ENCODE measurements at regions not wholly inside any gene's neighbourhood (a gene's known extent, or its start where the extent isn't known, plus 50 kb on each side); places are given as distances from the start of the nearest gene placed in this dataset.

DNA sequence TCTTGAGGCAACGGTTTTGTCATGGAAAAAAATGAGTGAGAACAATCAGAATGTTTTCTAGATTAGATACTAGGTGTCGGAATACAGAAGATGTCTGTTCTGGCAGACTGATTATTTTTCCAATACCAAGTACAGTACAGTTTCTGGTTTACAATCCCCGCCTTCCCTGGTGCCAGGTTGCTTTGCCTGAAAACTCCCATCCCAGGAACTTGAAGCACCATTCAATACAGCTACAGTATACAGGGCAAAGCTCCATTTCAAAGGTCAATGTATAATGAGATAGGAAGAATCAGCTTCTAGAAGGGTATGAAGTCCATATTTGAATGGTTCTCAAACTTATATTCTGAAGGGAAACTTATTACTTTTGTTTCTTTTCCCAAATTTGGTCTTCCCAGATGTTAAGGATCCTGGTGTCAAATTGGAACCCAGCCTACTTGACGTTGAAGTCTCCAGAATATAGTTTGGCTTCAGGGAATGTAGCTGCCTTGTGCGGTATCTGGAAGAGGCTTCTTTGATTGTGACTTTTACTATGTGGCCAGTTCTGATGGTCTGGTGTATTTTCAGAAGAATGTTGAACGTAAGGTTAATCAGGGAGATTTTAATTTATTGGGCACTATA lies 238.0 kb upstream of the ATP2B1 start:
- DNase-seq, result no peak

DNA sequence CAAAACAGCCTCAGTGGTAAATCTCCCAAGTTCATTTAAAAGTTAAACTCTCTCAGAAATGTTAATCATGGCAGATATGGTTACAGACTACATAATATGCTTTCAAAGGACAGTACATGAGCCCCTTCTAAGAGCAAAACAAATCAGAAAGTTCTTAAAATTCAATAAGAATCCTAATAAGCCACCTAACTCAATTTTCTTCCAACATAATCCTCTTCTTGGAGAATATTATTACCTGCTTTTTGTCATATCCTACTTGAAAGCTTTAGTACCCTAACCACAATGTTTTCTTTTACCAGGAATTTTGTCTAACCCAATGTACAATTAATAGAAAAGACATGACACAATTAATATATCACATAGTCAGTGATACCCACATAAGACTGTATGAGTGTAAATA lies 236.5 kb upstream of the ATP2B1 start:
- no peak for DNase-seq

DNA sequence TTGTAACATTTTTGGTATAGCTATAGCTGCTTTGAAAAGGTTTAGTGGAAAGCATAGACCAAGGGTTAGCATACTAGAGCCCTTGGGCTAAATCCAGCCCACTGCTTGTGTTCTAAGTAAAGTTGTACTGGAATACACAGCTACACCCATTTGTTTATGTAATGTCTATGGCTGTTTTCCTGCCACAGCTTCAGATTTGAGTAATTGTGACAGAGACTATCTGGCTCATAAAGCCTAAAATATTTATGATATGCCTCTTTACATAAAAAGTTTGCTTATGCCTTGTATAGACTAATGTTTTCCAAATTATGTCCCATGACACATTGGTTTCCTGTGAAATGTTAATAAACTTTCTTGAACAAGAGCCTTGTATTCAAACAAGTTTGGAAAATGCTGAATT lies 234.8 kb upstream of the ATP2B1 start:
- DNase-seq, result no peak

DNA sequence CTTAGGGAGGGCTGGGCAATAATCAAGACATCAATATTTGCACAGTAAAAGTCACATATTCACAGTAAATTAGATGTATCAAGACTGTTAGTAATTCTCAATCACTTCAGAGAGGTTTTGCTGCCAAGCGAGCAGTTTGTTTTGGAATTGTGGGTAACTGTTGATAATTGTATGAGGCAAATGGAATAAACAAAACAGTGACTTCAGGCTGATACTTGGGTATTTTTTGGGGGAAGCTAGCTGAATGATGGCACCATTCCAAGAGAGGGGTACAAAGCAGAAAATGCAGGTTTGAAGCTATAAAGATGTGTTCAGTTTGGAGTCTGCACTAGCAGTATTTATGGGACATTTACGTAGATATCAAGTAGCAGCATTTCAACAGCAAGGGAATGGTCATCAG lies 232.8 kb upstream of the ATP2B1 start:
- no peak for DNase-seq

DNA sequence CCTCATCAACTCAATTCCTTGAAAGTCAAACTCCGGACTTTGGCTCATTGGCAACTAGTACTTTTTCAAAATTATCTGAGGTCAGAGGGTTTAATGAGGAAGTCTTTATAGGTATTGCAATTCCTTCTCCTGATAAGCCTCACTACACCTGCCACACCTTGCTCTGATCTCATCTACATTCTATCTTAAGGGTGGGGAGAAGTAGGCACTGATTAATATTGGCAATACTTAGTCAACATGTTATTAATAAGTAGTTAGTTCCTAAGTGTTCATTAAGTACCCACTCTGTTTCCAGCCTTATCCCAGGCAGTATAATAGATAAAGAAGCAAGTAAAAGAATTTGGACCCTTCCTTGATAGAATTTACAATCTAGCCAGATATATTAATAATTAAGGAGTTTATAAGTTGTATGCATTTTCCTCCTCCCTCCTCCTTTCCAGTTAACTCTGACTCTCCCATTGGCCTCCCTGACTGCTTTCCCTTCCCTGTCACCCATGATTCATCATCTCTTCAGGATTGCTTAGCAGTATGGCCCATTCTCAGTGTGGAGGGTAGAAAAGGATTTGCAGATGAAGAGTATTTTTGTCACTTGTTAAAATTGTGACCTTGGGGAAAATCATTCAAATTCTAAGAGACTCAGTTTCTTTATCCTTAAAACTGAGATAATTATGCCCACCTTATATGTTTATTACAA lies 231.0 kb upstream of the ATP2B1 start:
- no peak for DNase-seq

DNA sequence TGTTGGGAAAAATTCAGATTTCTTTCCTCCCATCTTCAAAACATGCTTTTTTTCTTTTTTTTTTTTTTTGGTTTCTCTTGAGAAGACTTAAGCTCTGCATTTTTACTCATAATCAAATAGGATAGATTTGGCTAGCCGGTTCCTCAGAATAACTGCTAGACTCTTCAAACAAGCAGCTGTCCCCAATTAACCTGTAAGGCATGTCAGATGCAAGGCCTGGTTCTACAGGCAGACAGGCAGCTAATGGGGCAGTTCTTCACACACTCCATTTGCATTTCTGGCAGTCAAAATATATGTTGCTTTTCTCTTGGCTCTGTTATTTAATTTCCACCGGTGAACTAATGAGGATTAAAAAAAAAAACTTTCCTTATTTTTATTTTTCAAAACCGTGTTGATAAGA lies 228.0 kb upstream of the ATP2B1 start:
- DNase-seq, result no peak

DNA sequence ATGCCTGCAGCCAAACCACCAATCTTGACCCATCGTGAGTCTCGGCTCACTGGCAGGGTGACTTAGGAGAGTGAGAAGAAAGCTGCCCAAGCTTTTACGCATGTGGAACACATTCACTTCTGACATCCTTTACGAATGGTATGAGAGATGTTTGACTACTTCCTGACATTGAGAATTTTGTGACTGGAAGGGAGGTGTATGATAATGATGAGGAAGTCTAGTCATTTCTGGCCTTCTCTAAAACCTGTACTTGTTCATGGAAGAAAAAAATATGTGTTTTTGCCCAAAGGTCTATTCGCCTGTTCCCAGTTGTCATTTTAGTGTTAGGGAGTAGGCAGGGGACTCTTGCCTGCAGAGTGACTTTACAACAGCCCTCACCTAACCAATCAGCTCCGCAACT lies 227.2 kb upstream of the ATP2B1 start:
- DNase-seq, result no peak

DNA sequence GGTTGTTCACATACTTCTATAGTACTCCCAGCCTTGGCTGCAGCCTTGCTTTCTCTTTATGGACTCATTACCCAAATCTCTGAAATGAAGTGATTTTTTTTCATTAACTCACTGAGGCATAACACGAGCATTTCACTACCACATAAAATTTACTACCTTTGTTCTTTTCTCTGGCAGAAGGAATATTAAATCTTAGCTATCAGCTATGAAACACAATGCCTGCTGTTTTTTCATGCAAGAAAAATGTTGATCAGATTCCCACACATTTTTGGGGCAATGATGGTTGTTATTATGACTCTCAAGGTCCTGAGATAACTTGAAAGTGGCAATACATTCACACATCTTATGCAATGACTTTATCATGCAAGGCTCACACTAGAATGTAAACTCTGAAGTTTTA lies 225.3 kb upstream of the ATP2B1 start:
- no peak for DNase-seq

DNA sequence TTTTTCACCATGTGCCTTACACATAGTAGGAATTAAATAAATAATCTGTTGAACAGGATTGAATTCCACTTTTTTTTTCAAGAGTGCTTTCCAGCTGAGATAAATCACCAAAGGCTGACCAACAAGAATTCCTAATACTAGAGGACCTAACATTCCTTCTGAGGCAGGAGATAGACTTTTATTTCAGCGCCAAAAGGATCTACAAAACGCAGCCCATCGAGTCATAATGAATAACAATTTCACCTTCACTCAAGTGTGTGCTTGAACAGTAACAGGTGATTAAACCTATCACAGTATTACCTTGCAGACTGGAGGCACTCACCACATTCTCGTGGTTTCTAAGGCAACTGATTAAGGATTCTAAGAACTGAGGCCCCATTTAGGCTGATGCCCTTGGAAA lies 224.3 kb upstream of the ATP2B1 start:
- DNase-seq, result no peak

DNA sequence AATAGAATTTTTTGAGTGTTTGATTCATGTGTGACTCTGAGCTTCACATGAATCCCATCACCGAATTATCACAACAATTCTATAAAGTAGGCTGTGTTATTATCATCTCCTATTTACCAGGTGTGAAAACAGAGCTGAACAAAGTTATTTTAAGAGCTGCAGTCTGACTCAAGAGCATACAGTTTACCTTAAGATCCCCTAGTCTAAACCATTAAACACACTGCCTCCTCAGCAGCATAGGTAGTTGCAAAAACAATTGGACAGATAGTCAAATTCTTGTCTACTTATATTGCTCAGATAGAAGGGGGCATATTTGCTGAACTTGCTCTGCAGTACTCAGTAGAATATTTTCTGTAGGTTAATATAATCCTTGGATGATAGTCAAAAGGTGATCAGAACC lies 219.8 kb upstream of the ATP2B1 start:
- DNase-seq, result no peak

DNA sequence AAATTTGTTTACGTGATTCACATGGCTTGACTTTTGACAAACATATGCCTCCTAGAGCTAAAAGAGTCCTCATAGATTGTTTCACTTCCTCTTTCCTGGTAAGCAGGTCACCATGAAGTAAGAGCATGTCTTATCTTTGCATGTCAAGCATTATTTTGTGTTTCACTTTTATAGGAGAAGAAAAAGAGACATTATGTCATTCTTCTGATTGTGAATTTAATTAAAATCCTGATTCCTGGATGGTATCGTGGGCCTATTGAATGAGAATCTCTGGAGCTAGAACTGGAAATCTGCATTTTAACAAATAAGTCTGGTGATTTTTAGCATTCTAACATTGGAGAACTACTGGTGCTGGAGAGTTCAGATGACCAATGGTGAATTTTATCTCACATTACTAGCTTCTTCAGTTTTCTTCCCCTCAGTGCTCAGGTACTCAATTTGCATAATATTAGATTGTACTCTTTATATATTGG lies 218.6 kb upstream of the ATP2B1 start:
- DNase-seq, result no peak

DNA sequence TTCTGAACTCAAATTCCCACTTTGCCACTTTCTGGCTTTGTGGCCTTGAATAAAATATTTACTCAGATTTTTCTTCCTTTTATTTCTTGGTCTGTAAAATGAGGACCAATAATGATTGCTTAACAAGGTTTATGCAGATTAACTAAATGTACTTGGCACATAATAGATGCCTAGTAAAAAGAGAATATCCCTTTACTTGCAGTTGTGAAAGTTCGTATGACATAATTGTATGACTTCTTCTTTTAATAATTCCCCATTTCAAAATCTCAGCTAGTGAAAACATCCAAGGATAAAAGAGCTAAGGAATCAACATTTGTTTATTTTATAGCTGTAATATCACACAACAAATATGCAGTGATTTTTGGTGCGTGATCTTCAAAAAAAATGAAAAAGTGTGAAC lies 215.6 kb upstream of the ATP2B1 start:
- DNase-seq, result no peak

DNA sequence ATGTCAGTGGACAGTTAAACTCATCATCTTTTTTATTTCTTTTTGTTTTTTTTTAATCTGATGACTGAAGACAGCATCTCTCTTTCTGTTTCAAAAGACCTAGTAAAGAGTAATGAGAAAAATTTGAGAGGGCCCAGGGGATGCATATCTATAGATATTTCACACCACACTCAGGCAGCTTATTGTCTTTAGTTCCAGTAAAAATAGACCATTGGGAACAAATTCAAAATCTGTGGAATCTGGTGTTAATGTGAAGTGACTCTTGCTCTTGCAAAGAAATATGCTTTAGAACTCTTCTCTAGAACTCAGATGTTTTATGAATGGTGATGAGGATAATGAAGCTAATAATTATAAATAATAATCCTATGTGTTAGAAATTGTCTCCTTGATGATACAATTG lies 214.5 kb upstream of the ATP2B1 start:
- DNase-seq, result no peak

DNA sequence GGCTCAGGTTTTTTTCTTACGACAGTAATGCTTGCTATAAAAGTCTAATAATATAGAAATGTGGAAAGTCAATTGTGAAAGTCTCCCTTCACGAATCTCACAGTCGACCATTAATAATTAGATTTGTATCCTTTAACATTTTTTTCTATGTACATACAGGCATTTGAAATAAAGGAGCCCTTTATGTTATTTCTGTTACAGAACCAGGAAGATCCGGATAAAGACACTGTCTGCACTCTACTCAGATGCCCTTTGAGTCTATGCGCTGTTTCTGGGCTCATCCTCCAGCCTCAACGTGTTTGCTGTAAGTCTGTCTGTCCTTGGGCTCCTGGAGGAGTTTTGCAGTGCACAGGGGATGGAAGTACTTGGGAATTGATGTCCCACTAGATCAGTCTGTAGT lies 212.2 kb upstream of the ATP2B1 start:
- no peak for DNase-seq

DNA sequence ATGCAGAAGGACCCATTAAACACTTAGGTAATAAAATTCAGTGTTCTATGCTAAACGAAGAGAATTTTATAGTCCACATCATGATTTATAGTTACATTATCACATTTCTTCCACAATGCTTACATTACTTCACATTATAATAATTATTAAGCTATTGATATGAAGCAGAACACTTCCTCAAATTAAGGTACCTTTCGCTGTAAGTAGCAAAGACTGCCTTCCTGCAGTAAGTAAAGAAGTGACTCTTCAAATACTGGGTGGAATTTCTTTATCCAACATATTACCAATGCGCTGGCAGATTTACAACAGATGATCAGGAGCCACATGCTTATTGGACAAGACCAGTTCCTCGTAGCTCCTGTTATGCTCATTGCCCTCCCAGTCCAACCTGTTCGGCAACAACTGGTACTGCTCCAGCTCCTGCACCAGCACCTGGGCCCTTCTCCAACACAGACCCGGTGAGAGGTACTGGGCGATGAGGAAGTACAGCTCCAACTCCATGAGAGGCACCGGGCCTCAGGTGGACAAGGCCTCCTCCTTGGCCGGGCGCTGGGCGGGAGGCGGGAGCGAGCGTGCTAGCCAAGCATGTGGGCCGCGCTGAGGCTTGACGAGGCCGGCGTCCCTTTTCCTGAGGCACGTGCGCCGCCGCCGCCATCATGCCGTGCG lies 210.7 kb upstream of the ATP2B1 start:
- DNase-seq, result no peak

DNA sequence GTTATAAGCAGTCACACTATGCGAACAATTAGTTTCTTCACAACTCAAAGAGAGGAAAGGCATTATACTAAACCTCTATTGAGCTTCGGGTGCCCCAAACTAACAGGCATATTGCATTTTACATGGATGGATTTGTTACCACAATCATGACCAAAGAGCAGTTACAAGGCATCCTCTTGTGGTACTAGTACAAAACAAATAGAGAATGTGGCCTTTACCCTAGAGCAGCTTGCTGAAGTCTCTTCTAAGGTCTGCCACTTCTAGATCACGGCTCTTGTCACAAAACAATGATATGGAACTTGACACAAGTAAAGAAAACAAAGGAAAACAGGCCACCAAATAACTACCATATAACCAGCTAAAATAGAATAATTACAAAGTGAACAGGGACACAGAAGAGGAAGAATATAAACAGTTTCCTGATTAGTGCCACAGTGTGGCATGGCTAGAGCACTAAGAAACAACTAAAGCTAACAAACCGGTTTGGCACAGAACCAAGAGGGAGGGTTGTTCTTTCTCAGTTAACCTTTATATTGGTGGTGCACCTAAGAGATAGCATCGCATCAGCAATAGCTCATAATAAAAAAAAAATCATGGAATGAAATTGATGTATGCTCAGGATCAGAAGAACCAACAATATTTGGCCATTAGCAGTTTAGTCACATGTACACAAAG lies 209.7 kb upstream of the ATP2B1 start:
- no peak for DNase-seq

DNA sequence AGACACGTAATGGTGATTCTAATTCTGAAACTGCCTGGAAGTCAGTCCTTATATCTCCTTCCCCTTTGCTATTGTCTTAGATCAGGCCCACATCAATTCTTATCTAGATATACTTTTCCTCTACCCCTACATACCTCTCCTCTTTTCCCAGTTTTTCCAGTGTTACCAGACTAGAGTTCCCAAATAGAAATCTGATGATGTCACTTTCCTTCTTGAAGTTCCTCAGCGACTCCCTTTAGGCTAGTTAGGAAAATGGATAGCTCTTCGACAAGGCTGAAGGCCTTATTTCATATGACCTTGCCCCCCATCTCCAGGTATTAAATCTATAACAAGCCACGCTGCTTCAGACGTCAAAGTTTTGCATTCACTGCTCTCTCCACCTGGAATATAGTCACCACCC lies 201.1 kb upstream of the ATP2B1 start:
- DNase-seq, result no peak

DNA sequence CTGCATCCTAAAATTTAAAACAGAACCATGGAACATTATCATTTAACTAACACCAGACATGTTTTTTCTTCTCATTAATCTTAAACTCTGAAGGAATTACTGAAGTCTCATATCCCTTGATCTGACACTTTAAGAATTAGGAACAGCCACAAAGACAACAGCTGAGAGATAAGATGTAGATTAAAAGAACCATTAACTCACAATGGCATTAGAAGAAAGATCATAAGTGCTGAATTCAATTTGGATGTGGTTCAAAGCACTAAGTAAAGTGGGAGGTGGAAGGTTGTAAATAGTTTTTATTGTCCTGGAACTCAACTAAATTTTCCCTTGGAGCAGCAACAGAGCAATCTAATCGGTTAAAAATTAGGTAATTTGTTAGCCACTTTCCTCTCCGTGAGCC lies 199.0 kb upstream of the ATP2B1 start:
- no peak for DNase-seq

DNA sequence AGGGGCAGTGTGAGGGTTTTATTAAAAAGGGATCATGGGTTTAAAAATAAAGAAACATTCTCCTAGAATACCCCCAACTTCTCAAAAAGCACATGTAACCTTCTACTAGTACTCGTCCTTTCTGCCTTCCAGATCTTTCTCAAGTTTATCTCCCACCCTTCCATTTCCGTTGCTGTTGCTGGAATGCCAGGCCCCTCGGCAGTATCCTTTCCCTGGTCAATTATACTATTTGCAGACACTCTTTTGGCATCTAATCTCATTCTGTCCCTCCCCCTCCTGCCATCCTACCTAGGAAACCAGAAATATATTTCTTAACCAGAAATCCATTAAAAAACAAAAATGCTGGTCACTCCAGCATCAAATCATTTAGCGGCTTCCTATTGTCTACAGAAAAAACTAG lies 198.2 kb upstream of the ATP2B1 start:
- DNase-seq, result no peak

DNA sequence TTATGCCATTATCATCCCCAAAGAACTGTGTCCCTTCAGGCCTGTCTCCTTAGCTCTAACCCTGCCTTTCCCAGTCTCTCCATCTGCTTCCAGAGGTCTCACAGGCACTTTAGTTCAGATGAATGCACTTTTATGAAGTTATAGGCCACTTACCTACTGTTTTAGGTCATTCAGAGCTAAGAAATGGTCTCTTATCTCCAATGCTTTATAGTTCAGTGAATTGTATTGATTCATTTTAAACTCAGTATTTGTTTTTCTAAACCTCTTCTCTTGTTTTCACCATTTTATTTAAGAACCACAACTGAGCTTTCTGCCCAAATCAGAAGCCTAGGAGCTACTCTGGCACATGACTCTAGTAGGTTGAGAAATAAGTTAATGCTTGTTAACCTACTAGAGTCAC lies 197.5 kb upstream of the ATP2B1 start:
- DNase-seq, result no peak

DNA sequence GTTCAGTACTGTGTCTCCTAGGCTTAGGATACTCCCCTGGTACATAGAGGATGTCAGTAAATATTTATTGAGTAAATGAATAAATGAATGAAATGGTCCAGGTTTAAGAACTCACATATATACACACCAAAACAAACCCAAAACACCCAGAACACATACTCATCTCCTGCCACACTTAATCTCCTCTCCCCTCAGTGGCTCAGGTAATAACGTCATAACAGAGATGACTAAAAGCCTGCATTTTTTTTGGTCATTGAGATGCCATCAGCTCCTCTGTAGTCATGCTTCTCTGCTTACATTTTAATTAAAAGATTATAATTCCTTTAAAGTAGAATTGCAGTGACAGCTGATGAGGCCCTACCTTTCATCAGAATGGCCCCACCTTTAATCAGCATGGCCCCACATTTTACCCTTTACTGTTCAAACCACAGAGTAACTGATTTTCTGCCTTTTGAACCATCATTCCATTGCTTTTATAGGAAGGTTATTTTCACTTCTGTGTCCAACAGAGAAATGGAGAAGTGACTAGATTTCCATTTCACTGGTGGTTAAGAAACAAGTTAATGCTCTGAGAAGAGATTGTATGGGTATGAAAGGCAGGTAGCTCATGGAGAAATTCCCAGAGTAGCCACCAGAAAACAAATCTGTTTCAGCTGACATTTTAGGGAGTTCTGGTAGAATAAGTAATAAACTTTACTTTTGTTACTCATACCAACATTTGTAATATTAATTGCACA lies 193.4 kb upstream of the ATP2B1 start:
- DNase-seq, result no peak

DNA sequence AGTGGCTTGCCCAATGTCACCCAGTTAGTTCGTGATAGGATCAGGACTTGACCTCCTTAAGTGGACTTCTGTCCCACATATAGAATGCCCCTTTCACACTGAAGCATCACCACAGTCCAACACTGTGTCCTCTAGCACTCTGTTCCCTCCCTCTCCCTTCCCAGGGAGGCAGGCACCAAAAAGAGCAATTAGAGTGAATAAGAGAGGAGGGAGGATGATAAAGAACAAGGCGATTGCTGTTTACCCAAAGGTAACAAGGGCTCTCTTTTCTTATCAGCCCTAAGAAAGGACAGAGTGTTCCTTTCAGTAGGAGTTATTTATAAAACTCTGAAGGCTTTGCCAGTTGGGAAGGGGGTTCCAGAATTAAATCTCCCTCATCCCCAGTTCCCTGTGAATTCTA lies 192.7 kb upstream of the ATP2B1 start:
- no peak for DNase-seq

DNA sequence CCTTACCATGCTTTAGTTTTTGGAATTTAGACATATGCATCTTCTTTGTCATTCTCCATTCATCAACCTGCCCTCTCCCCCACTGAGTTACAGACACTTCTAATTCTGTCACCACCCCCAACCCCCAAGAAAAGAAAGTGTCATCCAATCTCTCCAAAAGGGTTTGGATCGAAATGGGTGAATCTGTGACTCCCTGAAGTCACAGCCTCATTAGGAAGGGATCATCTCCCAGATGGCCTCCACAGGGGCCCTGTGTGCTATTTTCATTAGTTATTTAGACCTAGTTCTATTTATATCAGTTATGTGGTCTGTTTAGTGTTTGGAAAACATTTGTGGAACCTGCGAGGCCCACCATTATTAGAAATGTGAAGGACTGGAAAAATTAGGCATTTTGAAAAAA lies 191.0 kb upstream of the ATP2B1 start:
- DNase-seq, result no peak
